SU-DHL-6 (cell line): ENCODE measurements at regions not wholly inside any gene's neighbourhood (a gene's known extent, or its start where the extent isn't known, plus 50 kb on each side); places are given as distances from the start of the nearest gene placed in this dataset.

Source experiments
- CTCF ChIP-seq: fragments of 200-600 bp; sonication (generic); IDR thresholded peaks from one replicate; pipeline ENCODE4 v1.5.1; 2017; ENCODE audit warnings: antibody characterized with exemption, mild to moderate bottlenecking, low read length, moderate library complexity; ENCODE audit not compliant: insufficient read depth, poor library complexity, severe bottlenecking
- EZH2phosphoT487 ChIP-seq: fragments of 200-600 bp; sonication (generic), shearing (Covaris generic); conservative IDR thresholded peaks from 2 replicates; pipeline ENCODE4 v1.6.1; 2018; ENCODE audit warnings: mild to moderate bottlenecking, antibody characterized with exemption, low read length, moderate library complexity, mixed read lengths

GRCh38 chr2:64403426-64403825 is 50.5 kb upstream of the LGALSL start:
- TF ChIP-seq EZH2phosphoT487 (no peak), CTCF (no peak)
